ENCODE measurements at regions not wholly inside any gene's neighbourhood (a gene's known extent, or its start where the extent isn't known, plus 50 kb on each side); places are given as distances from the start of the nearest gene placed in this dataset.

DNA sequence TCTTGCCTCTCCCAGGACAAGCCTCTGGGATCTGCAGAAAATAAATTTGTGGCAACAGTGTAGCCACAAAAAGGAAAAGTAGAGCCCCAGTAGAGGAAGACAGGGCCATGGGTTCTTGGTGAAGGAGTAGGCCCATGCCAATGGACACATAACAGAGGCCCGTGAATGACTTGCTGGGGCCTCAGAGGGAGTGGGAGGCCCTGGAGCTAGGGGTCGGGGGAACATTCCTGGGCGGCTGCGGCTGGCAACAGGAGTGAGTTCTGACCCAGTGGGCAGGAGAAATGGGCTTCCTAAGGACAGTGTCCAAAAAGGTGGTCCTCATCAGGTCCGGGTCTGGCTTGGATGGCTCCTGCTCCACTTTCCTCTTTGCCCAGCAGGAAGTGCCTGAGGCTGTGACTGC, 260.0 kb downstream of the CCSER2 start:
- TF ChIP-seq, protein P1, sequence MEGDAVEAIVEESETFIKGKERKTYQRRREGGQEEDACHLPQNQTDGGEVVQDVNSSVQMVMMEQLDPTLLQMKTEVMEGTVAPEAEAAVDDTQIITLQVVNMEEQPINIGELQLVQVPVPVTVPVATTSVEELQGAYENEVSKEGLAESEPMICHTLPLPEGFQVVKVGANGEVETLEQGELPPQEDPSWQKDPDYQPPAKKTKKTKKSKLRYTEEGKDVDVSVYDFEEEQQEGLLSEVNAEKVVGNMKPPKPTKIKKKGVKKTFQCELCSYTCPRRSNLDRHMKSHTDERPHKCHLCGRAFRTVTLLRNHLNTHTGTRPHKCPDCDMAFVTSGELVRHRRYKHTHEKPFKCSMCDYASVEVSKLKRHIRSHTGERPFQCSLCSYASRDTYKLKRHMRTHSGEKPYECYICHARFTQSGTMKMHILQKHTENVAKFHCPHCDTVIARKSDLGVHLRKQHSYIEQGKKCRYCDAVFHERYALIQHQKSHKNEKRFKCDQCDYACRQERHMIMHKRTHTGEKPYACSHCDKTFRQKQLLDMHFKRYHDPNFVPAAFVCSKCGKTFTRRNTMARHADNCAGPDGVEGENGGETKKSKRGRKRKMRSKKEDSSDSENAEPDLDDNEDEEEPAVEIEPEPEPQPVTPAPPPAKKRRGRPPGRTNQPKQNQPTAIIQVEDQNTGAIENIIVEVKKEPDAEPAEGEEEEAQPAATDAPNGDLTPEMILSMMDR (IDR thresholded peaks at IDR 0.05), result no peak
- no peak for TF ChIP-seq POLR2AphosphoS5 (IDR thresholded peaks at IDR 0.05)

All from transverse colon (tissue), 4 donors.